H1 (cell line): ENCODE measurements at regions not wholly inside any gene's neighbourhood (a gene's known extent, or its start where the extent isn't known, plus 50 kb on each side); places are given as distances from the start of the nearest gene placed in this dataset.

Experiments
- FOSL1 ChIP-seq: IDR thresholded peaks from 2 replicates; pipeline ENCODE4 v1.6.1; 2011; ENCODE audit warnings: mild to moderate bottlenecking, low read depth, low read length, moderate library complexity; ENCODE audit not compliant: insufficient read depth
- HDAC6 ChIP-seq: IDR thresholded peaks from one replicate; pipeline ENCODE4 v1.7.1; 2012; ENCODE audit warnings: low read depth, mild to moderate bottlenecking, inconsistent platforms, low read length, moderate library complexity
- JUND ChIP-seq: IDR thresholded peaks from 2 replicates; pipeline ENCODE4 v1.6.1; 2011; ENCODE audit warnings: mild to moderate bottlenecking, improper control_type of control experiment, low read length
- SIN3A ChIP-seq, 2 experiments: IDR thresholded peaks in 1 of 2; conservative IDR thresholded peaks in 1 of 2; 2 replicates each; pipeline ENCODE4 v1.6.1; 2011 to 2012; ENCODE audit warnings: low read length in 2 of 2, improper control_type of control experiment in 1 of 2, low read depth in 1 of 2, mild to moderate bottlenecking in 1 of 2
- TF ChIP-seq, protein P1 (sequence below): IDR thresholded peaks from 2 replicates; pipeline ENCODE4 v1.6.1; 2012; ENCODE audit warnings: inconsistent platforms
- TF ChIP-seq, protein P2 (sequence below), 3 experiments: IDR thresholded peaks; 1 replicate in 2 of 3; 2 replicates in 1 of 3; pipeline versions ENCODE4 v1.5.1 to v1.6.1; 2011; ENCODE audit warnings: low read length in 3 of 3, mild to moderate bottlenecking in 3 of 3, inconsistent platforms in 2 of 3, low read depth in 1 of 3, moderate library complexity in 1 of 3; ENCODE audit not compliant: insufficient read depth in 1 of 3; ENCODE audit errors: control extremely low read depth in 1 of 3

DNA sequence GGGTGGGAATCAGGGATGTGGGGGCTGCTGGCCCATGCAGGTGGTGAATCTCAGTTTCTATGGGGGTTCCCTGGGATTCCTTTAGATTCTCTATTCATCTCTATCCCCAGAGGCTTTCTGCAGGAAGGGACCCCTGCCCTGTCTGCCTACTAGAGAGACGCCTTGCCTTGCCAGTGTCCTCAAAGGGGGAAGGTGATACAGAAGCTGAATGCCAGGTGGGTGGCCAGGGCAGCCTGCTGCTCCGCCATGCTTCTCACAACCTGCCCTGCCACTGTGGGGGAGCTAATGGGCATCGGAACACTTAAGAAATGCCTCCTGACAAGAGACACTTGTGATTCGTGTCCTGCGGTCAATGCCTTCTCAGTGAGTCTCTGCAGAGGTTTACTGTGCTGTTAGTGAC, 368.4 kb downstream of the EN1 start (continued):
- TF ChIP-seq HDAC6 (no peak), FOSL1 (no peak), SIN3A (conservative IDR thresholded peaks at IDR 0.05 in 1 of 2, IDR thresholded peaks at IDR 0.05 in 1 of 2; ENCODE audit: low read depth in 1 of 2, low read length in 2 of 2) (no peak), JUND (no peak)
- TF ChIP-seq, protein P1, sequence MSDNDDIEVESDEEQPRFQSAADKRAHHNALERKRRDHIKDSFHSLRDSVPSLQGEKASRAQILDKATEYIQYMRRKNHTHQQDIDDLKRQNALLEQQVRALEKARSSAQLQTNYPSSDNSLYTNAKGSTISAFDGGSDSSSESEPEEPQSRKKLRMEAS = no peak
- TF ChIP-seq, protein P2, sequence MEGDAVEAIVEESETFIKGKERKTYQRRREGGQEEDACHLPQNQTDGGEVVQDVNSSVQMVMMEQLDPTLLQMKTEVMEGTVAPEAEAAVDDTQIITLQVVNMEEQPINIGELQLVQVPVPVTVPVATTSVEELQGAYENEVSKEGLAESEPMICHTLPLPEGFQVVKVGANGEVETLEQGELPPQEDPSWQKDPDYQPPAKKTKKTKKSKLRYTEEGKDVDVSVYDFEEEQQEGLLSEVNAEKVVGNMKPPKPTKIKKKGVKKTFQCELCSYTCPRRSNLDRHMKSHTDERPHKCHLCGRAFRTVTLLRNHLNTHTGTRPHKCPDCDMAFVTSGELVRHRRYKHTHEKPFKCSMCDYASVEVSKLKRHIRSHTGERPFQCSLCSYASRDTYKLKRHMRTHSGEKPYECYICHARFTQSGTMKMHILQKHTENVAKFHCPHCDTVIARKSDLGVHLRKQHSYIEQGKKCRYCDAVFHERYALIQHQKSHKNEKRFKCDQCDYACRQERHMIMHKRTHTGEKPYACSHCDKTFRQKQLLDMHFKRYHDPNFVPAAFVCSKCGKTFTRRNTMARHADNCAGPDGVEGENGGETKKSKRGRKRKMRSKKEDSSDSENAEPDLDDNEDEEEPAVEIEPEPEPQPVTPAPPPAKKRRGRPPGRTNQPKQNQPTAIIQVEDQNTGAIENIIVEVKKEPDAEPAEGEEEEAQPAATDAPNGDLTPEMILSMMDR (IDR thresholded peaks at IDR 0.05; ENCODE audit: control extremely low read depth in 1 of 3, insufficient read depth in 1 of 3, low read depth in 1 of 3, low read length in 3 of 3) = no peak
